ENCODE measurements at regions not wholly inside any gene's neighbourhood (a gene's known extent, or its start where the extent isn't known, plus 50 kb on each side); places are given as distances from the start of the nearest gene placed in this dataset.

- TF ChIP-seq JUN (IDR thresholded peaks at IDR 0.05; ENCODE audit: low read depth, low read length) (no peak), POLR2AphosphoS5 (IDR thresholded peaks at IDR 0.05; ENCODE audit: low read depth, low read length) (no peak)
Measured at GRCh38 chr3:194056731-194057415, 79.1 kb upstream of the HES1 start.

Data from H1 (cell line).